Body of pancreas (tissue), 4 donors: ENCODE measurements at regions not wholly inside any gene's neighbourhood (a gene's known extent, or its start where the extent isn't known, plus 50 kb on each side); places are given as distances from the start of the nearest gene placed in this dataset.

Experiments
- ATAC-seq: fragments of 150-250 bp; one replicate; pipeline ENCODE4 v1.9.1; 2016
- DNase-seq, 4 donors: peaks; one replicate each; pipeline ENCODE4 v3.0.0-alpha.2; 2019
- H3K27ac ChIP-seq, 4 donors: fragments of 200-600 bp; sonication (generic); 1 replicate in 3 of 4; 2 replicates in 1 of 4; pipeline versions ENCODE4 v1.5.1 to v1.6.1; 2016 to 2019; ENCODE audit warnings: mild to moderate bottlenecking in 1 of 4, mixed read lengths in 1 of 4, moderate library complexity in 1 of 4
- H3K27me3 ChIP-seq, 2 donors: fragments of 200-600 bp; sonication (generic); one replicate each; pipeline ENCODE4 v1.6.0; 2016; ENCODE audit warnings: mild to moderate bottlenecking in 1 of 2
- H3K36me3 ChIP-seq, 2 donors: fragments of 200-600 bp; sonication (generic); replicated peaks in 1 of 2; 2 replicates each; pipeline ENCODE4 v1.5.1; 2016; ENCODE audit warnings: low read depth in 2 of 2; ENCODE audit not compliant: insufficient read depth in 1 of 2
- H3K4me1 ChIP-seq: fragments of 200-600 bp; sonication (generic); one replicate; pipeline ENCODE4 v1.6.0; 2016
- H3K4me3 ChIP-seq, 2 donors: fragments of 200-600 bp; sonication (generic); 1 replicate in 1 of 2; 2 replicates in 1 of 2; pipeline ENCODE4 v1.5.1; 2016 to 2019
- H3K9me3 ChIP-seq, 3 donors: fragments of 200-600 bp; sonication (generic); 1 replicate in 2 of 3; 2 replicates in 1 of 3; pipeline ENCODE4 v1.5.1; 2016
- CTCF ChIP-seq, 7 experiments: fragments of 450-650 bp in 4 of 7; fragments of 200-600 bp in 3 of 7; sonication (generic) in 3 of 7; IDR thresholded peaks; one replicate each; pipeline ENCODE4 v1.5.1; 2016 to 2019; ENCODE audit warnings: antibody characterized with exemption in 7 of 7
- POLR2A ChIP-seq, 3 donors: fragments of 450-650 bp; IDR thresholded peaks; one replicate each; pipeline ENCODE4 v1.6.1; 2016; ENCODE audit warnings: antibody characterized with exemption in 3 of 3, mild to moderate bottlenecking in 2 of 3
- WGBS, 2 donors: methylation state at CpG; one replicate each; pipeline ENCODE4 v1.1.5; 2017; 5-methylcytosine and 5-hydroxymethylcytosine counted together
- intact Hi-C: fragments of 100-400 bp; cut with DNase I; formaldehyde crosslinking; loops from one replicate; pipeline ENCODE4 v1.15.1; 2023

DNA sequence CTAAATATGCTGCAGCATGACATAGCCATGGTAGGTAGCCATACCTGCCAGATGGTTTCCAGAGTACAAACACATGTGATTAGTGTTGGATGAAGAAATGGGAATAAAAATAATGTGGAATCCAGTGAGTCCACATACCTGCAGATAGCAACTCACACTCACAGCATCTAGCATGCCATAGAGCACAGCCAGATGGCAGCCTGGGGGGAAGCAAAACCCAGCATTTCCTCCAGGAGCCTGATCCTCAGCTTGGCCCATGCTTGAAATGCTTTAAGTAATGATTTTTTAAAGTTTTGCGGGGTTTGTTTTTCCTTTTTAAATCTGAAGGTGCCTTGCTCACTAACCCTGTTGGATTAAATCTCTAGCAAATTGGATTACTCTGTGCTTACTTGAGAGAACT is 535.1 kb downstream of the STK39 start:
- ATAC-seq (no peak), DNase-seq (no peak)
- no peaks in the 10 kb centered on the region for H3K27me3 ChIP-seq
- TF ChIP-seq CTCF (IDR thresholded peaks at IDR 0.05), result no peak
- no peaks in the 10 kb centered on the region for H3K4me1 ChIP-seq
- intact Hi-C loops, result no loop called here
- WGBS, 2 donors, result 95 to 100% methylated on average over 1 of the region's 1 CpG
- no peak overlapping the region for H3K4me3 ChIP-seq
- H3K9me3 ChIP-seq, result no peaks in the 10 kb centered on the region
- H3K27ac ChIP-seq, result no peak overlapping the region
- no peaks in the 10 kb centered on the region for H3K36me3 ChIP-seq

- Histone ChIP-seq H3K4me3 (no peak overlapping the region), H3K36me3 (no peaks in the 10 kb centered on the region), H3K27me3 (no peaks in the 10 kb centered on the region), H3K27ac (no peak overlapping the region), H3K4me1 (no peaks in the 10 kb centered on the region), H3K9me3 (no peaks in the 10 kb centered on the region)
- no peak for TF ChIP-seq CTCF (IDR thresholded peaks at IDR 0.05)
- no peak for TF ChIP-seq POLR2A (IDR thresholded peaks at IDR 0.05)
- ATAC-seq (no peak), DNase-seq (no peak)
- intact Hi-C loops, result no loop called here
Observed at GRCh38 chr2:167708998-167709397, 538.4 kb downstream of the STK39 start.

GRCh38 chr2:167706800-167707199 is 540.6 kb downstream of the STK39 start:
- Histone ChIP-seq H3K9me3 (no peaks in the 10 kb centered on the region), H3K4me1 (no peaks in the 10 kb centered on the region), H3K36me3 (no peaks in the 10 kb centered on the region), H3K27ac (no peak overlapping the region), H3K4me3 (no peak overlapping the region), H3K27me3 (no peaks in the 10 kb centered on the region)
- WGBS, 2 donors, result 35 to 71% methylated on average over 1 to 2 of the region's 2 CpGs
- TF ChIP-seq CTCF (IDR thresholded peaks at IDR 0.05) (no peak), POLR2A (IDR thresholded peaks at IDR 0.05) (no peak)
- ATAC-seq, result no peak
- no peak for DNase-seq
- intact Hi-C loops, result no loop called here

DNA sequence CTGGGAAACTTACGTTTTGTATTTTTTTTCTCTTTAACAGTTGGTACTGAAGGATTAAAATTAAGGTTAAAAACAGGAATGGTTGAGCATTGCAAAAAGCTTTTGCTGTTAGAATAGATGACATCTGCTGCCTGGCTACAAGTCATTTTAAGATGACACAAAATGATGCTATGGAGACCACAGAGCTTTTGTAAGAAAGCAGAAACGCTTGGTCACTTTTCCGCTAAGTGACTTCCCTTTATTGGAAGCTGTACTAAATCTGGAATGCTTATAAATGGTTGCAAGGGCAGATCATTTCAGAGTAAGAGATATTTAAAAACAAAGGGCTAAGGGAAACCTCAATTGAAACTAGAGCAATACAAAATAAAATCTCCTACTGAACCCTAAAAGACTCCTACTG is 544.0 kb downstream of the STK39 start:
- DNase-seq (no peak), ATAC-seq (no peak)
- Histone ChIP-seq H3K27ac (no peak overlapping the region), H3K36me3 (no peaks in the 10 kb centered on the region), H3K27me3 (no peaks in the 10 kb centered on the region), H3K4me1 (no peaks in the 10 kb centered on the region), H3K9me3 (no peaks in the 10 kb centered on the region), H3K4me3 (no peak overlapping the region)
- 66 to 74% methylated on average over 3 of the region's 3 CpGs for WGBS, 2 donors
- intact Hi-C loops, result no loop called here
- TF ChIP-seq CTCF (IDR thresholded peaks at IDR 0.05) (no peak), POLR2A (IDR thresholded peaks at IDR 0.05) (no peak)

DNA sequence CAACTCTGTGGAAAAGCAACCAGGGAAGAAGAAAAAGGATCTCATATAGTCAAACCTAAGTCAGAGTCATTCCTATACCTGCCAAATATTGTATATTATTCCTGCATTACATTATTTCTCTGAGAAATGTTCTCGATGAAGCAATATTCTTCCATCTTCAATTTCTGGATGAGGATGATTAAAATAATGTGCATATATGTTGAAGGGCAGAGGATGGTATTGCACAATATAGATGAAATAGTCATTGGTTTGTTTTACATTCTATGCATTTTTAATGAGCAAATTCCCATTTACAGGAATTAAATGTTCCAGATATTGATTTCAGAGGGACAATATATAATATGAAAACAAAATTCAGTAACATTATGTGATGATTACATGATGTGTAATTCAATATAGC is 545.2 kb downstream of the STK39 start:
- ATAC-seq, result no peak
- Histone ChIP-seq H3K27ac (no peak overlapping the region), H3K27me3 (no peaks in the 10 kb centered on the region), H3K4me3 (no peak overlapping the region), H3K4me1 (no peaks in the 10 kb centered on the region), H3K36me3 (no peaks in the 10 kb centered on the region), H3K9me3 (no peaks in the 10 kb centered on the region)
- 93 to 94% methylated on average over 1 of the region's 1 CpG for WGBS, 2 donors
- intact Hi-C loops, result no loop called here
- no peak for DNase-seq
- TF ChIP-seq POLR2A (IDR thresholded peaks at IDR 0.05) (no peak), CTCF (IDR thresholded peaks at IDR 0.05) (no peak)
